DMS 273 (cell line): ENCODE measurements at regions not wholly inside any gene's neighbourhood (a gene's known extent, or its start where the extent isn't known, plus 50 kb on each side); places are given as distances from the start of the nearest gene placed in this dataset.
"Not testable (repeated sequence)": the region's sequence is repeated elsewhere in the genome, so short reads cannot be mapped to it uniquely, and the experiment has no call there.

Experiments used
- DNase-seq: peaks from one replicate; lab custom pipeline; 2025; ENCODE audit not compliant: unreplicated experiment; lab: John Stamatoyannopoulos, UW

DNA sequence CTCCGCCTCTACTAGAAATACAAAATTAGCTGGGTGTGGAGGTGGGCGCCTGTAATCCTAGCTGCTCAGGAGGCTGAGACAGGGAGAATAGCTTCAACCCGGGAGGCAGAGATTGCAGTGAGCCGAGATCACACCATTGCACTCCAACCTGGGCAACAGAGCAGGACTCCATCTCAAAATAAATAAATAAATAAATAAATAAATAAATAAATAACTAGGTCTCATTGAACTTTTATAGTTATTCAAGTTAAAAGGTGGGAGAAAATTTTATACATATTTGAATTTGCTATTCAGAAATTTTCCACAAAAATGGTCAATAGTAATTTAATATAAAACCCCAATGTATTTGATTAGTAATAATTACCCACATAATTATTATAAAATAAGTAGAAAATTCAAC is 593.9 kb upstream of the CDH10 start:
- not testable (repeated sequence) for DNase-seq

DNA sequence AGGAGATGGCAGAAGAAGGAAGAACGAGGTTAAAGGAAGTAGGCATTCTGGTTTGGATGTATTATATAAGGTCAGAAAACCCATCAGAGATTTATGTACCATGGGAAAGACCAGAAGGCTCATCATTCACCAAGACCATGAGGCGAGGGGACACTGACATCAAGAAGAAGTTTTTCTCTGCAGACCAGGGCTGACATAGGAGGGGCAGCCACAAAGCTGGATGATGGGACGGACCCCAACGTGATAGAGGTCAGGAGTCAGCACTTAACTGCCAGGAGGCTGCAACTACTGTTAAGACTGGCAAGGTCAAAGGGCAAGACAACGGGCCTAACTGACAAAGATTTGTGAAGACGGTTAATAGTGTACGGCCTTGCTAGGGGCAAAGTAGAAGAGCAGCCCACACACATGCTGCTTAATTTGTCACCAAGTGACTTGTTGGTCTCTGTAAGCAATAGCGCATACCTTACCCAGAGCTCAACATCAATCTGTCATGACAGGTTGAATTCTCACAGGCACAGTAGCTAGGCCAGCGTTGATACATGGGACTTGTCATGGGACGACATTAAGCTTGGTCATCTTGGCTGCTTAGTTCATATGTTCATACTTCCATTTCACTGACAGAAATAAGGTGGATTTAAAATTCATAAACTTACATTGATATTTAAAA is 579.7 kb upstream of the CDH10 start:
- no peak for DNase-seq

DNA sequence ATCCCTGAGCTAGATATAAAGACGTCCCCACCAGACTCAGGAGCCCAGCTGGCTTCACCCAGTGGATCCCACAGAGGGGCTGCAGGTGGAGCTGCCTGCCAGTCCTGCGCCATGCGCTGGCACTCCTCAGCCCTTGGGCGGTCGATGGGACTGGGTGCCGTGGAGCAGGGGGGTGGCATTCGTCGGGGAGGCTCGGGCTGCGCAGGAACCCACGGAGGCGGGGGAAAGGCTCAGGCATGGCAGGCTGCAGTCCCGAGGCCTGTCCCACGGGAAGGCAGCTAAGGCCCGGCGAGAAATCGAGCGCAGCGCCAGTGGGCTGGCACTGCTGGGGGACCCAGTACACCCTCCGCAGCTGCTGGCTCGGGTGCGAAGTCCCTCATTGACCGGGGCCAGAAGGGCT is 555.1 kb upstream of the CDH10 start:
- DNase-seq: not testable (repeated sequence)

DNA sequence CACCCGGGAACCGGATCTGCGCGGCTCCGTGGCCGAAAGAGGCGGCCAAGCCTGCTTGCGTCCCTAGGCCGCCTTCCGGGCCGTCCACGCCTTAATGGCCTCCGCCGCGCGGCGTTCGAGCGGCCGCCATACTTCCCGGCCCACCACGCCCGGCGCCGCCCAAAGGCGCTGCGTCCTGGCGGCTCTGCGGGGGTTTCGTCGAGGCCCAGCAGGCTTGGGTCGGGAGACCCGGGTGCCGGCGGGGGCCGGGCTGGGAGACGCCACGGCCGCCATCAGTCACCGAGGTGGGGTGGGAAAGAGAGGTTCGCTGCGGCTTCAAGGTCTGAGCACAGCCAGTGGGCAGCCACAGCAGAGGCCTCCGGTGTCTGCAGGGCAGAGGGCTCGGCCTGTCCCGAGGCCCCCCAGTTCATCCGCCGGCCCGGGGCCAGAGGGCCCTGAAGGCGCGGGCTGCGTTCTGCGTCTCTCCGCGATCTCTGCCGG is 545.8 kb upstream of the CDH10 start:
- DNase-seq: no peak

DNA sequence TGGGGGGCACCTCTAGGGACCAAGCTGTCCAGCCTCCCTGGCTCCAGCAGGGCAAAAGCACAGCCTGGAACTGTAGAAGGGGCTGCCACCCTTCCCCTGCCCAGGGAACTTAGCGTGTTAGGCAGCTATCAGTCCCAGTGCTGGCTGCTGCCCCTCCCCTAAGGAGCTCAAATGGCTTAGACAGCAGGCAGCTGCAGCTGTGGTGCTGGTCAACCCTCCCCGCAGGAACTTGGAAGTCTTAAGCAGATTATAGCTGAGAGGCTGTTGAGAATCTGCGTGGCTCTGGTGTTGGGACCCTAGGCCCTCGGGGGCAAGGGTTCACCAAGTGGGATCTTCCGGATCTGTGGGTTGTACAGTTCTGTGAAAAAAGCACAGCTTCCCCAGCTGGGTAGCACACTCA is 536.5 kb upstream of the CDH10 start:
- no peak for DNase-seq

DNA sequence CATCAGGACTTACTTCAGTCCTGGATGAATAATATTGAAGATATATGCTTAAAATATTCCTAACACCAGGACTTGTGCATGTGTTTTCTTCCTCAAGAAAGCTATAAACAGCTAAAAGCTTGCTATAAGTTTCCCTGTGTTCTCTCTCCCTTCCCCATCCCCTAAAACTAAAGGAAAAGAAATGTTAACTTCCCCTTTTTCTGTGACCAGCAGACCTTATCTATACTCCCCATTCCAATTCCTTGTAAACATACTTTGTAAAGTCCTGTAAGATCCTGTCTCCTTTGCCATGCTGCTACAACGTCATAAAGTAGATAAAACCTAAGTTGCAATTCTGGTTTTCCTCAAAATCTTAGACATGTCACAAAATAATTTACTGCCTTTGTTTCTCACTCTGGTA is 517.8 kb upstream of the CDH10 start:
- DNase-seq: not testable (repeated sequence)

DNA sequence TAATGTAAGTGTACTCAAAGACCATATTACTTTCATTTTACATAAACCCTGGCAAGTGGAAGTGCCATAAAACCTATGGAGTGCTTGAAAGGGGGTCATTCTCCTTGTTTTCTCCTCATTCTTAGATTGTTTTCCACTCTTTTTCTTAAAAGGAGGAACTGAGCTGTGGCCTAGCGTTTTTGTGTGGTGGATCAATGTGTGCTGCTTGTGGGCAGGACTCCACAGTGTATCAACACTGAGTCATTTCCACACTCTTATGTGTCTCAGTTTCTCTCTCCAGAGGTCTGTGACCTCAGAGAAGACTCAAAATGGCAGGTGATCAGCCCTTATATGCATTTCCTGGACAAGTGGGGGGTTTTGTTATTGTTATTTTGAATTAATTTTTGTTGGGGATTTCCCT is 516.1 kb upstream of the CDH10 start:
- DNase-seq: no peak

DNA sequence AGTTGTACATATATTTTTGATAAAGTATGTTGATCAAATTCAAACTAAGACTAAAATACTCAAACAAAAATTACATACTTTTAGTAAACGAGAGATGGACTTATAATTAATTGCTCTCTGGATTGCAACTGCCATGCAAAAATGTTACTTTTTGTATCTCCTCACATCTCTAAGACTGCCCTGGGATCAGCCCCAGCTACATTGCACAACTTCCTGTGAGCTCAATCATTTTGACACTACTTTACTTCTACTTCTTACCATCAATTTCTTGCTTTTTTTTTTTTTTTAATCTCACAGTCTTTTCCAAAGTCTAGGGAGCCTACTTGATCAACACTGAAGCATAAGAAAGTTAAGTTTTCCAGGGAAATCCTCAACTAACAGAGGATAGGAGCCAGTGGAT is 506.0 kb upstream of the CDH10 start:
- DNase-seq: no peak

DNA sequence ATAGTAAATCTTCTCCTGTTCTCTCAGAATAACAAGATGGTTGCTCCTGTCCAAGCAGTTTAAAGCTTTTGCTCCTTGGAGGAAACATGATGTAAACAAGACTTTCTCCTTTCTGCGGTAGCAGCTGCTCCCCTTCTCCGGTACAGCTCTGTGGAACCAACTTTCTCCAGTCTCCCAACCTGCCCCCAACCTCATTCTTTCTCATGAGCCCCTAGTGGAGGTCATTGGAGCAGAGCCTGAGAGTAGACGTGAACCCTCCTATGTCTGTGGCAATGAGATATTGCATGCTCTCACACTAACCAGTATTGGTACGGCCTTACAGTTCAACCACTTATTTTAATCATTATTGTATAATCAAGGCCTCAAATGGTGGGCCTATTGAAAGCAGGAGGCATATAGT is 483.8 kb upstream of the CDH10 start:
- DNase-seq: no peak

DNA sequence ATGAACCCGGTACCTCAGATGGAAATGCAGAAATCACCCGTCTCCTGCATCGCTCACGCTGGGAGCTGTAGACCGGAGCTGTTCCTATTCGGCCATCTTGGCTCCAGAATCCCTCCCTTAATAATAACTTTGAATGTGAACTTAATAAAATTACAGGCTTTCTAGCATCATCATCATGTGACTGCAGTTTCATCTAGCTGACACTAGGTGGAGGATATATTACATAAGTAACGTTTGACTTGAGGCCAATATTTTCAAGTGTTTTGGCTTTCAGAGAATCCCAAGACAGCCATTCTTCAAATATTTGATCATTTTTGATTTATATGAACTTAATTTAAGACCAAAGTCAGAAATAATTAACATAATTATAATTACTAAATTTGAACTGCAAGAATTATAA is 474.9 kb upstream of the CDH10 start:
- DNase-seq: peak; percentile 64

DNA sequence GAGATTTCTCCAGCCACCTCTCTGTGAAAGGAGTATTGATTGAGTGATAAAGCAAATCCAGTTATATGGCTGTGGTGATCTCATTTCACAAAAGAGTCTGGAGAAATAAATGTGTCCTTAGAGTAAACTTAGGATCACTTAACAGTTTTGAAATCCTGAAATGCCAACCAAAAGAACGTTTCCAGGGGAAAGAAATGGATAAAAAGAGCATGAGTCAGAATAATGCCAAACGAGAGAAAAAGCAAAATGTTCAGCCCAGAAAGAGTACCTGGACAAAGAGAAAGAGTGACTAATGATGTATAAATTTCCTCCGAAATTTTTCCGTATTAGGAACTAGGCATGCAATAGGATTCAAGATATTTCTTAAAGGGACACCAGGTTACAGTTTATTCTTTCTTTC is 463.1 kb upstream of the CDH10 start:
- DNase-seq: no peak

DNA sequence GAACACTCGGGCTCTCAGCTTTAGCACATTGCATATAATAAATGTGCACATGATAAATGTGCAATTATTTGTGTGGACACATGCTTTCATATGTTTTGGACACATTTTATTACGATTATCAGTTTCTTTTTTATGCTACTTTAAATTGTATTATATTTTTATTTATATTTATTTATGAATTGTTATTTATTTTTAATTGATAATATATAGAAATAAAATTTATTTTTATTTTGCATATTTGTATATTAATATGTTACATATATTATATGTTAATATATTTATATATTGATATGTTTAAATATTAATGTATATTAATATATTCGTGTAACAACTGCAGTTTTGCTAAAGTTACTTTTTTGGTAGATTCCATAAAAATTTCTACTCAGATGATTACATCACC is 454.8 kb upstream of the CDH10 start:
- DNase-seq: no peak

DNA sequence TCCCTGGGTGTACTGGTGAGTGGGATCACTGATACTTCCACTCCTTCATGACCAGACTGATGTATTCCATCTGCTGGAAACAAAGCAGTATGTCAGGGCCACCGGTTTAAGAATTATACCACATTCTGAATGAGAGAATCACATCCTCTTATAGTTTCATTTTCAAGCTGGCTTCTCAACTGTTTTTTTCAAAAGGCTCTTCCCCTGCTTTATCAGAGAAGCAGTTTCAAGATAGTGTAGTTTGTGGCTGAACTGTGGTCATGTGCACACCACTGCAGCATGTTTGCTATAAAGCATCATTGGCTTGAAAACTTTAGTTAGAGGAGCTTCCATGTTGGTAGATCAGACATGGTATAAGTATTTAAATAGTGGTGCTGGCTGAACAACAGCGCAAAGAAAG is 450.5 kb upstream of the CDH10 start:
- DNase-seq: no peak

DNA sequence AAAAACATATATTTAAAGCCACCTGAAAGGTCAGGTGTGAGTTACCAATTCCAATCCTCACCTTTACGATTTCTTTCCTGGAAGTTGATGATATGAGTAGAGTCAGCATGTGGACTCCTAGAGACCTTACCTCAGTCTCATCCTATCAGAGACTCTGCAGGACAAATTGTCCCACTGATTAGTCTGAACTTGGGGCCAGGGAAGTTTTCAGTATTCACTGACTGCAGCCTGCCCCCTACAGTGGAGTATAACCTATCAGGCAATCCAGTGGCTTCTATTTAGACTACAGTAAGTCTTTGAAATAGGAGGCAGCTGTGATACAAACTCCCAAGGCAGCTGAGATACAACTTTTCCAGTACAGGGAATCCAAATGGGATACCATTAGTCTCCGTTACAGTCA is 449.4 kb upstream of the CDH10 start:
- no peak for DNase-seq

DNA sequence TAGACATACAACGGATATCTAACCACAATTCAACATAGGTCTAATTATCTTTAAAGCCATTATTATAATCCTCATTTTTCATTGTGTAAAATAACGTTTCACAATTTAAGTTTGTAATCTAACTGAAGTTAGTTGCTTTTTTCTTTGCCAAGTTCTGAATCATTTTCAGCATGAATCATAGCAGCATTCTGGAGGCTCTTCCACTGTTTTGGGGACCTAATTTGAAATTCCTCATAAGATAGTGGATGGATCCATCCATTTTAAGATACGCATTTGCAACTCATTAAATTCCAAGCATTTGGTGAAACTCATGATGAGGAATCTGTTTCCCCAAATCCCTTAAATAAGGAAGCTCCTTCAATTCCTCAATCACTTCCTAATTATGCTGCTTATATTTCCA is 447.1 kb upstream of the CDH10 start:
- DNase-seq: no peak

DNA sequence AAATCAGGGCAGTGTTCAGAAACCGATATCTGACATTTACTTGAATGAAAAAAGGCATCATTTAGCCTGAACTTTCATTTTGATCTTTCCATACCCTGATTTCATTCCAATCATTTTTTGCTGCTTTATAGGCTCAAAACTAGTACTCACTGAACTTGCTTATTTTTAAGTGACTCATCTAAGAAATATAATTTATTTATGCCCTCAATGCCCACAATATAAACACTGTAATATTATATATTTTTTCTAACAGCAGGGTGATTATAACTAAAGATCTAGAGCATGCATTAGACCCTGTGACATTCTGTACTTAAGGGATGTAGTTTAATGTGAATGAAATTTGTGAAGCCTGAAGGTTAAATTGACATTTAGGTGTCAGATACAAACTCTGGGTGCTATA is 446.1 kb upstream of the CDH10 start:
- no peak for DNase-seq

DNA sequence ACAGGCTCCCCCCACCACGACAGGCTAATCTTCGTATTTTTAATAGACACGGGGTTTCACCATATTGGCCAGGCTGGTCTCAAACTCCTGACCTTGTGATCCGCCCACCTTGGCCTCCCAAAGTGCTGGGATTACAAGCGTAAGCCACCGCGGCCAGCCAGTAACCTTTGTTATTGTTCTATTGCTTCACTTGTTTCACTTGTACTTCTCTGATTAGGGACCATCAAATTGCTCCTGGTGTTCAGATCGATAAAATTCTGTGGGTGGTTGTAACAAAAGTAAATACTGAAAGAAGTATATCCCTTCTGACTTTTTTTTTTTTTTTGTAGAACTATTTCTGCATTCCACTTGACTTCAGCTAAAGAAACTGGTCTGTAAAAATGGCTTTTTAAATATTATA is 445.5 kb upstream of the CDH10 start:
- DNase-seq: no peak

DNA sequence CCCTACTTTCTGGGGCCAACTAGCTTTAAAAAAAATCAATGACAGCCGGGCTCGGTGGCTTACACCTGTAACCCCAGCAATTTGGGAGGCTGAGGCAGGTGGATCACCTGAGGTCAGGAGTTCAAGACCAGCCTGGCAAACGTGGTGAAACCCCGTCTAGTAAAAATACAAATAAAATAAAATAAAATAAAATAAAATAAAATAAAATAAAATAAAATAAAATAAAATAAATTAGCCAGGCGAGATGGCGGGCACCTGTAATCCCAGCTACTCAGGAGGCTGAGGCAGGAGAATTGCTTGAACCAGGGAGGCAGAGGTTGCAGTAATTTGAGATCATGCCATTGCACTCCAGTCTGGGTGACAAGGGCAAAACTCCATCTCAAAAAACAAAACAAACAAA is 443.9 kb upstream of the CDH10 start:
- DNase-seq: not testable (repeated sequence)

DNA sequence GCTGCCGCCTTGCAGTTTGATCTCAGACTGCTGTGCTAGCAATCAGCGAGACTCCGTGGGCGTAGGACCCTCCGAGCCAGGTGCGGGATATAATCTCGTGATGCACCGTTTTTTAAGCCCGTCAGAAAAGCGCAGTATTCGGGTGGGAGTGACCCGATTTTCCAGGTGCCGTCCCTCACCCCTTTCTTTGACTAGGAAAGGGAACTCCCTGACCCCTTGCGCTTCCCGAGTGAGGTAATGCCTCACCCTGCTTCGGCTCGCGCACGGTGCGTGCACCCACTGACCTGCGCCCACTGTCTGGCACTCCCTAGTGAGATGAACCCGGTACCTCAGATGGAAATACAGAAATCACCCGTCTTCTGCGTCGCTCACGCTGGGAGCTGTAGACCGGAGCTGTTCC is 438.5 kb upstream of the CDH10 start:
- DNase-seq: not testable (repeated sequence)

DNA sequence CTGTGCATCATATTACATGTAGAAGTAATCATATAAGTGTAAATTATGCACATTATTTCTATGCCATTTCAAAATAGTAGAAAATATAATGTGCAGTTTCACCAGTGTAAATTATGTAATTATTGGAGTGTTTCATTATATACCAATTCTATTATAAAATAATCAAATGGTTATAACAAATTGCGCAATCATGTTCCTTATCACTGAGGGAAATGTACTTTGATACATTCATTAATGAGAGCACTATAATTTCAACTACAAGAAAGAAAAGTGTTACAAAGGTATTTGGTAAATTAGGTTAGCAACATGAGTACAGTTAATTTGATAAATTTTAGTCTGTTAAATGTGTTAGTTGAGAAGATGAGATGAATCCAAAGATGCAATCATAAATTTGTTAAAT is 421.5 kb upstream of the CDH10 start:
- no peak for DNase-seq

DNA sequence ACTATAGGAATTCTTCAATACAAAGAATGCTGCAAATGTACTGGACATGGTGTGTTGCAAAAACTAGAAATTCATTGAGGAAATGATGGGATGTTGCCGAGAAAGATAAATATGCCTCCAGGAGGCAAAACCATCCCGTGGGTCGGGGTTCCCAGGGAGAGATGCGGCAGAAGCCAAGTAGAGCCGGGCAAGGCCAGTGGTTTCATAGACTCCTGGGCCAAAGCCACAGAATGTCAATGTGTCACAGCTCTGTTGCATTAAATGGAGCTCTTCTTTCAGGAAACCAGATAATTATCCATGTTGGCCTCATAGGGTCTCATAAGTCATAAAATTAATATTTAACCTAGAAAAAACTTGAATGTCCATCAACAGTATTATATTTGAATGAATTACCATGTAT is 419.5 kb upstream of the CDH10 start:
- DNase-seq: no peak

DNA sequence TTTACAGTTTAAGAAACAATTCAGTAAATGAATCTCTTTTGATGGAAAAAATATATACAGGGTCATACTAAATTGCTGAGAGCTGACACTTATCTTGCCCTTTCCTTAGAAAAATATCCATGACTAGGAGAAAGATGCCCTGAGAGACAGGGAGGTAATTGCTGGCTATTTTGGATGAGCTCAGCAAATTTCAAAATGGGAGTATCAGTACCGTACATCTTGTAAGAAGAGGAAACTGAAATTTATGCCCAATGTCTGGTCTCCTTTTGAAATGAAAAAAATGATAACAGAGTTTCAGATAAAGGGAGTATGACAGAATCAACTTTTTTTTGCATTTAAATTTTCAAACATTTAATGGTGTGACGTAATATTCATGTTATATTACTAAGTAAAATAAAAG is 415.8 kb upstream of the CDH10 start:
- no peak for DNase-seq

DNA sequence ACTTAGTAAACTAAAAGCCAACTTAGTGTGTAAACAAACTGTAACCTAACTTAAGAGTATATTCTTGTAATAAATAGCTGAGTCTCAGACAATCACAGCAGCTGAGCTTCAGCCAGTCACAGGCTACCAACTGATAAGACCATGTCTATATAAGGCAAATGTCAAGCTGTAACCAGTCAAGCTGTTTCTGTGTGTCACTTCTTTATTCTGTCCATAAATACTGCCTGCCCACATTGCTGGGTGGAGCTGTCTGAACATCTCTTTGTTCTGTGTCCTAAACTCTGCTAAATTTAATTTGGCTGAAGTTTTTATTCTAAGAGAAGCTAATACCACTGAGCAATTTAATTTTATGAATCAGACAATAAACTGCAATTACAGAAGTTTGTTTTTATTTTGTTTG is 412.1 kb upstream of the CDH10 start:
- DNase-seq: no peak

DNA sequence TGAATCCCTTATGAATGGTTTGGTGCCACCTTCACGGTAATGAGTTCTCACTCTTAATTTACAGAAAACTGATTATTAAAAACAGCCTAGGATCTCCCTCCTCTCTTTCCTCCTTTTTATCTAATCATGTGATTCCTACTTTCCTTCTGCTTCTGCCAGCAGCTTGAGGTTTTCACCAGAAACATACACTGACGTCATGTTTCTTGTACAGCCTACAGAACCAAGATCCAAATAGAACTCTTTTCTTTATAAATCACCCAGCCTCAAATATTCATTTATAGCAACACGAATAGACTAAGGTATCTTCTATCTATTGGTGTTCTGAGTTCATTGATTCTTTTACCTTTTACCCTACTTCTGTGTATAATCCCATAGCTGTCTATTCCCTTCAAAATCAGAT is 388.9 kb upstream of the CDH10 start:
- no peak for DNase-seq
